ENCODE measurements at regions not wholly inside any gene's neighbourhood (a gene's known extent, or its start where the extent isn't known, plus 50 kb on each side); places are given as distances from the start of the nearest gene placed in this dataset.
"Not testable (repeated sequence)": the region's sequence is repeated elsewhere in the genome, so short reads cannot be mapped to it uniquely, and the experiment has no call there.

DNA sequence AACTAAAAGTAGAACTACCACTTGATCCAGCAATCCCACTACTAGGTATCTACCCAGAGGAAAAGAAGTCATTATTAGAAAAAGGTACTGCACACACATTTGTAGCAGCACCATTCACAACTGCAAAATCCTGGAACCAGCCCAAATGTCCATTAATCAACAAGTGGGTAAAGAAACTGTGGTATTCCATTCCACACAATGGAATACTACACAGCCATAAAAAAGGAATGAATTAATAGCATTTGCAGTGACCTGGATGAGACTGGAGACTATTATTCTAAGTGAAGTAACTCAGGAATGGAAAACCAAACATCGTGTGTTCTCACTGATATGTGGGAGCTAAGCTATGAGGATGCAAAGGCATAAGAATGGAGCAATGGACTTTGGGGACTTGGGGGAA, 783.8 kb downstream of the KCNJ2 start:
- TF ChIP-seq CTCF (IDR thresholded peaks at IDR 0.05; ENCODE audit: low read length); EZH2 (IDR thresholded peaks at IDR 0.05; ENCODE audit: borderline replicate concordance, low read length): not testable (repeated sequence)

Measured in OCI-LY1 (cell line).